ENCODE measurements at regions not wholly inside any gene's neighbourhood (a gene's known extent, or its start where the extent isn't known, plus 50 kb on each side); places are given as distances from the start of the nearest gene placed in this dataset.
"Not testable (repeated sequence)": the region's sequence is repeated elsewhere in the genome, so short reads cannot be mapped to it uniquely, and the experiment has no call there.

GRCh38 chr6:140806431-140806830 lies 1326.3 kb upstream of the GJE1 start:
- H3K4me1 ChIP-seq, result no peaks in the 10 kb centered on the region
- no peak overlapping the region for H3K4me3 ChIP-seq
- H3K36me3 ChIP-seq, result no peaks in the 10 kb centered on the region
- TF ChIP-seq POLR2A (IDR thresholded peaks at IDR 0.05) (no peak), CTCF (IDR thresholded peaks at IDR 0.05) (no peak)
- no peak for DNase-seq
- no peaks in the 10 kb centered on the region for H3K27me3 ChIP-seq
- H3K9me3 ChIP-seq, result peaks cover 0 to 2% (median 0%) of the 10 kb centered on the region in 4 donors
- no peak overlapping the region for H3K27ac ChIP-seq

GRCh38 chr6:140794544-140794943 lies 1338.2 kb upstream of the GJE1 start:
- no peak for TF ChIP-seq POLR2A (IDR thresholded peaks at IDR 0.05)
- TF ChIP-seq CTCF (IDR thresholded peaks at IDR 0.05), result no peak
- Histone ChIP-seq H3K27me3 (no peaks in the 10 kb centered on the region), H3K4me3 (no peak overlapping the region), H3K27ac (no peak overlapping the region), H3K9me3 (no peaks in the 10 kb centered on the region), H3K4me1 (no peaks in the 10 kb centered on the region), H3K36me3 (no peaks in the 10 kb centered on the region)
- no peak for DNase-seq

GRCh38 chr6:140790109-140790508 lies 1342.6 kb upstream of the GJE1 start:
- Histone ChIP-seq H3K36me3 (no peaks in the 10 kb centered on the region), H3K9me3 (no peaks in the 10 kb centered on the region), H3K27me3 (no peaks in the 10 kb centered on the region), H3K4me3 (no peak overlapping the region), H3K4me1 (no peaks in the 10 kb centered on the region), H3K27ac (no peak overlapping the region)
- no peak for DNase-seq
- no peak for TF ChIP-seq CTCF (IDR thresholded peaks at IDR 0.05)
- TF ChIP-seq POLR2A (IDR thresholded peaks at IDR 0.05), result no peak

- Histone ChIP-seq H3K27me3 (no peaks in the 10 kb centered on the region), H3K36me3 (no peaks in the 10 kb centered on the region), H3K9me3 (no peaks in the 10 kb centered on the region), H3K27ac (no peak overlapping the region), H3K4me1 (no peaks in the 10 kb centered on the region), H3K4me3 (no peak overlapping the region)
- DNase-seq, result no peak
- TF ChIP-seq POLR2A (IDR thresholded peaks at IDR 0.05) (no peak), CTCF (IDR thresholded peaks at IDR 0.05) (no peak)
These were observed 1343.3 kb upstream of the GJE1 start for GRCh38 chr6:140789466-140789865.

- TF ChIP-seq CTCF (IDR thresholded peaks at IDR 0.05) (no peak), POLR2A (IDR thresholded peaks at IDR 0.05) (no peak)
- H3K9me3 ChIP-seq, result no peaks in the 10 kb centered on the region
- H3K27me3 ChIP-seq, result no peaks in the 10 kb centered on the region
- no peak for DNase-seq
- H3K27ac ChIP-seq, result no peak overlapping the region
- H3K36me3 ChIP-seq, result no peaks in the 10 kb centered on the region
- H3K4me1 ChIP-seq, result no peaks in the 10 kb centered on the region
- no peak overlapping the region for H3K4me3 ChIP-seq
These were observed 1346.8 kb upstream of the GJE1 start for GRCh38 chr6:140785926-140786325.

- H3K36me3 ChIP-seq, result no peaks in the 10 kb centered on the region
- TF ChIP-seq POLR2A (IDR thresholded peaks at IDR 0.05), result no peak
- no peak for DNase-seq
These were observed 1348.2 kb upstream of the GJE1 start for GRCh38 chr6:140784573-140784972.

GRCh38 chr6:140783504-140783903 lies 1349.2 kb upstream of the GJE1 start:
- H3K9me3 ChIP-seq, H3K4me3 ChIP-seq, H3K4me1 ChIP-seq, H3K27ac ChIP-seq, H3K27me3 ChIP-seq, H3K36me3 ChIP-seq, DNase-seq: not testable (repeated sequence)

More at GRCh38 chr6:140784573-140784972, 1348.2 kb upstream of the GJE1 start:
- H3K27me3 ChIP-seq, result no peaks in the 10 kb centered on the region
- no peaks in the 10 kb centered on the region for H3K9me3 ChIP-seq
- H3K27ac ChIP-seq, result no peak overlapping the region
- H3K4me1 ChIP-seq, result no peaks in the 10 kb centered on the region
- no peak overlapping the region for H3K4me3 ChIP-seq

All from Peyer's patch (tissue), 4 donors.